HG03575 (cell line): ENCODE measurements at regions not wholly inside any gene's neighbourhood (a gene's known extent, or its start where the extent isn't known, plus 50 kb on each side); places are given as distances from the start of the nearest gene placed in this dataset.
"Not testable (repeated sequence)": the region's sequence is repeated elsewhere in the genome, so short reads cannot be mapped to it uniquely, and the experiment has no call there.

Experiments
- ATAC-seq: cut with Tn5 transposase; IDR thresholded peaks from one replicate; pipeline ENCODE4 v1.9.1; 2021; ENCODE audit not compliant: unreplicated experiment, insufficient number of reproducible peaks, low FRiP score; ENCODE audit errors: extremely low read depth

DNA sequence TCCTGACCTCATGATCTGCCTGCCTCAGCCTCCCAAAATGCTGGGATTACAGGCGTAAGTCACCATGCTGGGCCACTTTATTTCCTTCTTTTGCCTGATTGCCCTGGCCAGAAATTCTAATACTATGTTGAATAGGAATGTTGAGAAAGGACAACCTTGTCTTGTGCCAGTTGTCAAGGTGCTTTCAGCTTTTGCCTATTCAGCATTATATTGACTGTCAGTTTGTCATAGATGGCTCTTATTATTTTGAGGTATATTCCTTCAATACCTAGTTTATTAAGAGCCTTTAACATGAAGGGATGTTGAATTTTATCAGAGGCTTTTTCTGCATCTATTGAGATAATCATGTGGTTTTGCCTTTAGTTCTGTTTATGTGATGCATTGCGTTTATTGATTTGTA lies 362.0 kb downstream of the JRKL start:
- ATAC-seq, result not testable (repeated sequence)

DNA sequence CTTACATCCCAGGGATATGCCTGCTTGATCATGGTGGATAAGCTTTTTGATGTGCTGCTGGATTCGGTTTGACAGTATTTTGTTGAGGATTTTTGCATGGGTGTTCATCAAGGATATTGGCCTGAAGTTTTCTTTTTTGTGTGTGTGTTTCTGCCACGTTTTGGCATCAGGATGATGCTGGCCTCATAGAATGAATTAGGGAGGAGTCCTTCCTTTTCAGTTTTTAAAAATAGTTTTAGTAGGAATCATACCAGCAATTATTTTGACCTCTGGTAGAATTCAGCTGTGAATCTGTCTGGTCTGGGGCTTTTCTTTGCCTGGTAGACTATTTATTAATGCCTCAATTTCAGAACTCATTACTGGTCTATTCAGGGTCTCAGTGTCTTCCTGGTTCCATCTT lies 362.4 kb downstream of the JRKL start:
- no peak for ATAC-seq

DNA sequence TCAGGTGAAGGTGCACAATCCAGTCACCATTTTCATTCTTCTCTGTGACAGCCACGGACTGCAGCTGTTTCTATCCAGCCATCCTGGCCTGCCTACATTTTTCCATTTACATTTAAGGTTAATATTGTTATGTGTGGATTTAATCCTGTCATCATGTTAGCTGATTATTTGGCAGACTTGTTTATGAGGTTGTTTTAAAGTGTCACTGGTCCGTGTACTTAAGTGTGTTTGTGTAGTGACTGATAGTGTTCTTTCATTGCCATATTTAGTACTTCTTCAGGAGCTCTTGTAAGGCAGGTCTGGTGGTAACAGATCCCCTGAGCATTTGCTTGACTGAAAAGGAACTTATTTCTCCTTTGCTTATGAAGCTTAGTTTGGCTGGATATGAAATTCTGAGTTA lies 364.2 kb downstream of the JRKL start:
- ATAC-seq, result no peak

DNA sequence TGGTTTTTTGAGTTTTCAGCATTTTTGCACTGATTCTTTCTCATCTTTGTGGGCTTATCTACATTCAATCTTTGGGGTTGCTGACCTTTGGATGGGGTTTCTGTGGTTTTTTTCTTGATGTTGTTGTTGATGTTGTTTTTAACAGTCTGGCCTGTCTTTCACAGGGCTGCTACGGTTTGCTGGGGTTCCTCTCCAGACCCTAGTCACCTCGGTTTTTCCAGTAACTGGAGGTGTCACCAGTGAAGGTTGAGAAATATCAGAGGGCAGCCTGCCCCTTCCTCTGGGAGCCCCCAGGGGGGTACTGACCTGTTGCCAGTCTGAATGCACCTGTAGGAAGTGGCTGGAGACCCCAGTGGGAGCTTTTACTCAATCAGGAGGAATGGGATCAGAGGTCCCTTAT lies 365.4 kb downstream of the JRKL start:
- no peak for ATAC-seq

DNA sequence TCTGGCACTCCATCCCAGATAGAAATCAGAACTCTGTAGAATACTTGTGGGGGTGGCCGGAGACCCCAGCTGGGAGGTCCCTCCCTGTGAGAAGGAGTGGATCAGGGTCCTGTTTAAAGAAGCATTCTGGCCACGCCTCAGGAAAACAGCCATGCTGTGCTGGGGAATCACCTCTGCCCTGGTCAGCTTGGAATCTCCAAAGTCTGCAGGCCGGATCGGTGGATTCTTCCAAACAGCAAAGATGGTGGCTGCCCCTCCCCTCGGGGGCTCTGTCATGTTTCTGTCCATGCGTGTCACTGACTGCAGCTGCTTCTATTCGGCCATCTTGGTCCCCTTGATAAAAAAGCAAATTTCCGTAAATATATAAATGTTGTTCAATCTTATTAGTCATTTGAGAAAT lies 365.9 kb downstream of the JRKL start:
- ATAC-seq, result no peak

DNA sequence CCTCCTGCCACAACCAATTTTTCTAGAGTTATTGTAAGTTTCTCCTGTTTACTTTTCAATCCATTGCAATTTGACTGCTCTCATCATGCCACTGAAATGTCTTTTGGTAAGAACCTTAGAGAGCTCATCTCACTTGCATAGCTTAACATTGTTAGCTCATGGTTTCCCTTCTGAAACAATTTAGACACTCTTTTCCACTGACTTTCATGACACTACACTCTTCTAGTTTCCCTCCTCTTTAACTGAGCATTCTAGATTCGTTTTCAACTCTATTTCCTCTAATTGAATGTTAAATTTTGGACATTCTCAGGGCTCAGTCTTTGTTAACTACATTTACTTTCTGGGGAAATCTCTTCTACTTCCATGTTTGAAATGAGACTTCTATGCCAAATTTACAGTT lies 369.1 kb downstream of the JRKL start:
- no peak for ATAC-seq

DNA sequence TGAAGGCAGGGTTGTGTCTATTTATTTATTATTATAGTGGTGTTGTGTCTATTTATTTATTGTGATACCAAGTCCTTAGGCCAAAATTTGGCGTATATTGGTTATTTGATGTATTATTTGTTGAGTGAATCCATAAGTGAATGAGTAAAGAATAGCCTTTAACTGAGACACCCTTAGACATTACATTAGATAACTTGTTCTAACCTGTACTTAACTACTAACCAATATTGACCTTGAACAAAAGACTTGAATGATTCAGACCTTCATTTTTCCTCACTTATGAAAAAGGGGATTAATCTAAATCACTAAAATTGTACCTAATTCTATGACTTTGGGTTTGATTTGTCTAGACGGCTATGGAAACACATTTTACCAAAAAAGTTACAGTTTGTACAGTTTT lies 370.5 kb downstream of the JRKL start:
- no peak for ATAC-seq

DNA sequence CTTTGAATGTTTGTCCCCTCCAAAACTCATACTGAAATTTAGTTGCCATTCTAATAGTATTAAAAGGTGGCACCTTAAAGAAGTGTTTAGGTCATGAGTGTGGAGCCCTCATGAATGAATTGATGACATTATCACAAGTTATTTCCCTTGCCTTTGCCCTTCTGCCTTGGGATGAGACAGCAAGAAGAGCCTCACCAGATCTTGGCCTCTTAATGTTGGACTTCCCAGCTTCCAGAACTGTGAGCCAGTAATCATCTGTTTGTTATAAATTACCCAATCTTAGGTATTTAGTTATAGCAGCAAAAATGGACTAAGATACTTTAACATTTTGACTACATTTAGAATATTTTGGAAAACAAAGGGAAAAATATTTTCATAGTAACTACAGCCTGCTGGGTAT lies 371.0 kb downstream of the JRKL start:
- ATAC-seq, result no peak

DNA sequence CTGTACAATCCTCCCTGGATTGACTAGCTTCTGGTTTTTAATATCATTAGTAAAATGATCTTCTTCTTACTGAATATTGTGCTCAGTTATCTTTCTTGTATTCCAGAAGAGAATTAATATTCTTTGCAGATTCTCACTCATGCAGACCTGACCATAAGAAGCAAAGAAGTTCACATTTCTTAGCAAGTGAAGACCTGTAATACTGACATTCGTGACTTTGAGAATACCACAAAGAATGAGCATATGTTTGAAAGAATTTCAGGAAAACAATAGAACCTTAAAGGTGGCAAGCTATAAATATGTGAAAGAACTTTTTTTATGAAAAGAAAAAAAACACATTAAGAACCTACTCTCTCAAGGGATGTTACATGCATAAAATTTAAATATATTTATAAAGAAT lies 371.6 kb downstream of the JRKL start:
- ATAC-seq, result no peak

DNA sequence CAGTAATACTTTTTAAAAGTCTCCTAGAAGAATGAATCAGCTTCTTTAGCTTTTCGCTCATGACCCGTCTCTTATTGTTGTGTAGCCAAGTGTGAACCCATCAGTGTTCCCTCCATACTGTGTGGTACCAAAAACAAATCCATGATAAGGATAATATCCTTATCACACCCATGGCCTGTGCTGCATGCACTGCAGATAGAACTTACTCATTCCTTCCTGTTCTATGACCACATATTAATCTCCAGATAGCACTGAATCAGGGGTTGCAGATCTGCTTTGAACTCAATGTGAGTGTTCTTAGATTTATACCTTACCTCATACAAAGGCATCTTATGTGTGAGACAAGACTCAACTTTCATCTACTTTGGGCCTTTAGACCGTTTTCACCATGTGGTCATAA lies 373.4 kb downstream of the JRKL start:
- ATAC-seq, result no peak

DNA sequence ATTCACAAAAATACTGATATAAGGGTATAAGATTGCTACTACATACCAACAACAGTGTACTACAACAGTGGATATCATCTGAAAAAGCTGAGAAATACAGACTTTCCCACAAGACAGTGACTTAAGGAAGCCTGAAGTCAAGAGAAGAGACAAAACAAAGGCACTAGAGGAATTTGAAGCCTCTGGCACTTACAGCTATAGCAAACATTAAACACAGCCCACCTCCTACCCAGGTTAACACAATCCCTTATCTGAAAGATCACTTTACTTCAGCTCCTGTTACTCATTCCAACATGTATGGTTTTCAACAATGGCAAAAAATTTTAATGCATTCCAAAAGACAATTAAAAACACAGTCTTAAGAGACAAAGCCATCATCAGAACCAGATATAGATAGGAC lies 388.5 kb downstream of the JRKL start:
- no peak for ATAC-seq

DNA sequence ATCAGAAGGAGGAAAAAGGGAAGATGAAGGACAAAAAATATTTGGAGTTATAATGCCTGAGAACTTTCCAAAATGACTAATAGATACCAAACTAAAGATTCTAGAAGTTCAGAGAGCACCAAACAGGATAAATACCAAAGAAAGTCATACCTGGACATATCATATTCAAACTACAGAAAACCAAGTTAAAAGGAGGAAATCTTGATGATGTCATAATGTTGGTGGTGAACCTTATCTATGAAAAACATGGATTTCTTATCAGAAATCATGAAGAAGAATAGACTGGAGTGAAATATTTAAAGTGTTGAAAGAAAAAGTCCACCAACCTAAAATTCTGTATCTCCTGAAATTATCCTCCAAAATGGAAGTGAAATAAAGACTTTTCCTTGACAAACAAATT lies 389.2 kb downstream of the JRKL start:
- ATAC-seq, result no peak

DNA sequence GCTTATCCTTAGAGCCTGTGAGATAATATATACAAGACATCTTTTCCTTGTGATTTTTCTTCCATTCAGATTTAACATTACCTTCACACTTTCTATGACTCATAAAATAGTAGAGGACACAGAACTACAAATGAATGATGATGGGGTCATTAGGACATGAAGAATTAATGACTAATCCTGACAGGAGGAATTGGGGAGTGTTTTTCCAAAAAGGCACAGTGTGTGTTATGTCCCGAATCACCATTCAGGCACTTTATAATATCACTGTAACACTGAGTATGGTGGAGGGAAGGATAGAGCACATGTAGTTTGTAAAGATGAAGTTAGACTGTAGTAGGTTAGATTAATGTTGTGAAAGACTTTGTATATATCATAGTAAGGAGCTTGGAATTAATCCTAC lies 391.3 kb downstream of the JRKL start:
- no peak for ATAC-seq

DNA sequence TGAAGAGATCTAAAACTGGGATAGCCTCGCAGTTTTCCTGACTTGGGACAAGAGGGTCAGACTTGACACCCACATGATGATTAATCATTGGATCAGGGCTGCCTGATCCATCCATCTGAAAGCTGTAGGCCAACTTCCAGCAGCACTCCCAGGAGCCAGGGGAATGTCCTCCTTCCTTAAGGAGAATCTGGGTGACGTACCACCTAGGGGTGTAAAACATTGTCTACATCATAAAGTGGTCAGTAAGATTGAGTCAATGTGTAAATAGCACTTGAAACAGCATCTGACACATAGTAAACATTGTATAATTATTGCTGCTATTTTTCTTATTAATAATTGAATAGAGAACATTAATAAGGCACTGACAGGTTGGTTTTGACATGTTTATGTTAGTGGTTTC lies 392.8 kb downstream of the JRKL start:
- no peak for ATAC-seq

DNA sequence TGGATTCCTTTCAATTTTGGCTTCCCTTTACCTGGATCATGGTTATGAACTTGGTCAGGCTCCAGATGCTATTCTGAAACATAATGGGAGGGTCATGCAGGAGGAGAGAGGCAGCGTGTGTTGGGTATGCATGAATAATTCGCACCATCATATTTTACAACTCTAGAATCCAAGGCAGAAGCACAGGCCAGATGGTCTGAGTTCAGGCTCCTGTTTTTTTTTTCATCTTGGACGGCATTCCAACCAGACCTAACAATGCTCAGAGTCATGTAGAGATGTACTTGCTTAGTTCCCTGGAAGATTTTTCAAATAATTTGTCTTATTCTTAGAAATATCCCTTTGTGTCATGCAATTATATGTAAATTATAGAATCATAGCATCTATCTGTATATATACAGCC lies 393.5 kb downstream of the JRKL start:
- no peak for ATAC-seq

DNA sequence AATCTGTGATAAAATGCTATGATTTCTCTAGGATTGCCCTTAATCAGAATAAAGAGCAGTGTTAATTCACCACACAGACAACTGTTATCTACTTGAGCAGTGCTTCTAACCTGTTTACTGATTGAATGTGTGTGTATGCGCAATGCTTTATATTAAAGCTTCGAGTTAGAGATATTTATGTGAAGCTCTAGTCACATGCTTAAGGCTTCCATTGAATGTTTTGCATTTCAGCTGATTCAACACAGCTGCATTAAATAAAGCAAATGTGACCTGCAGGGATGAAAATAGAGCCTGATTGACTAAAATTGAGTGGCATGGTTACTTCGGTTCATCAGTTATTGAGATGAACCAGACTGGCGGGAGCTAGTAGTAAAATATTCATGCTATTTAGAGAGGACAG lies 395.3 kb downstream of the JRKL start:
- no peak for ATAC-seq

DNA sequence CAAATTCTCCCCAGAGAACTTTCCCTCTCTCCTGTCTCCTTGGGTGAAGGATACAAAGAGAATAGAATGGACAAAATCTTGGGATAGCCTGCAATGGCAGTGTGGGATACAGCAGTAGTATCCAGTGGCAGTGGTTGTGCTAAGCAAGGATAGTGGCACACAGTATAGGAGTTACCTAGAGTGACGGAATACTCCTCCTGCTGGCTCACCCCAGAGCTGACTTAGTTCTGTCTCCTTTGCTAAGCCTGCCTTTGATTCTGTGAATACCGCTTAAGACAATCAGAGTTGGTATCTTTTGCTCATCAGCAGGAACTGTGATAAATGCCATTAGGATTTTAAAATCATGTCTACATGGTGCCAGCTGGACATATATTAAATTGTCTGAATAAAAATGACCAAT lies 404.3 kb downstream of the JRKL start:
- no peak for ATAC-seq

DNA sequence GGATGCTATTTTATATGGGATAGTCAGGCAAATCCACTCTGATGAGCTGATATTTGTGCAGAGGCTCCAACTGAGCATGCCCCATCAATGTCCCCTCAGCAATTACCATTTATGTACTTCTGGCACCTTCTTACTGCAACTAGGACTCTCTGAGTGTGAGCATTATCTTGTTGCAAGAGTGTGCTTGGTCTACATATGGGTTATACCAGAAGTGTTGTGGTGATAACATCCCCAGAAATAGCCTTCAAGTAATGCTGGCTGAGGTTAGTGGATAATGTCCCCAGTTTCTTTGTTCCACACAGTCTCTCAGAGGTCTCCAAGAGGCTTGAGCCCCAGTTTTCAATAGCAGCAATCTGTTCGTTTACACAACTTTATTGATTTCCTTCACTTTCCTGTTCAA lies 408.6 kb downstream of the JRKL start:
- ATAC-seq, result no peak

DNA sequence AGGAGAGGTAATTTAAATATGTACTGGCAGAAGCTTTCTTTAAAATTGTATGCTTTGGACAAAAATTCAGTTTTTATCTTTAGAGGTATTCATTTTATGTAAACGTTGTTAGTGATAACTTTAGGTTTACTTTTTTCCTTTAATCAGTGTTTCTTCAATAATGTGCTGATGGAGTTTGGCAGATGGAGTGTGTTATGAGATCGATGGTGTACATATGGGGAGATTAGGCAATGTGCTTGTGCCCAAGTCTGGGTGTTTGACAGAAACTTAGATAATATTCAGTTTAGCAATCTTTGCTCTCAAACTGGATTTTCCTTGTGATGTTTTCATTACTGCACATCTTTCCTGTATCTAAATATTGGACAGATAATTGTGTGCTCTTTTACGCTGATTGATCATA lies 425.4 kb downstream of the JRKL start:
- no peak for ATAC-seq

DNA sequence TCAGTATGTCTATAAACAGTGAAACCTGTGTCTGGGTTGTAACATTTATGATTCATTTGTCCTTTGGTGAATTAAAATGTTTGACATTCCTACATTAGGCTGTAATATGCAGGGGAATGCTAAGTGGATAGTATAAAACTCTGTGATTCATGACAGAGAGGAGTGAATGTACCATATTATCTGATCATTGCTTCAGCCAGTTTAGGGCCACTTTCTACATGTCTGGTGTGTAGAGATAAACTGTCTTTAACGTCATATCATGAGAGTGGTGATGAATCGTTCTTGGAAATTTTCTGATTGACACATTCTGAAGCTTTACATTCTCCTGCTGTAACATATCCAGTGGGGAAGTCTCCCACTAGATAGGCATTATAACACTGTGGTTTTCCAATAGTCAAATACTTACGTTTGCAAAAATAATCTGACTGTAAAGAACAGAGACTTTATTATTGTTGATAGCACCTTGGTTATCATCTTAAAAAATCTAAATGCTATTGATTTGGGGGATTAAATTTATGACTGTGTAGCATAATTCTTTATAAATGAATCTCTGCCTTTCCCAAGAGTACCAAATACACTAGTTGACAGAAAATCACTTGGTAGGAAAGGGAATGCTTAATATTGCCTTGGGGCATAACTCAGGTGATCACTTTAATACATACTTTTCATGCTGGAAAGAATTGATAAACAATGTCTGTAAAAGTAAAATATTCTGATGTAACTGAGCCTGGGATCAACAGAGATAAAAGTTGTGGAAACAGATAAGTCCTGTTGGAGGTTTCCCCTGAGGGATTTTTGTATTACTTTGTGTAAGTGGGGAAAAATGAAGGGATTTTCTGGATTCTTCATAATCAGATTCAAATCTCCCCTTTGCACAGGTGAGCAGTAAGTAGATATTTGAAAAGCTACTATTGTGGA lies 427.9 kb downstream of the JRKL start:
- ATAC-seq, result no peak

DNA sequence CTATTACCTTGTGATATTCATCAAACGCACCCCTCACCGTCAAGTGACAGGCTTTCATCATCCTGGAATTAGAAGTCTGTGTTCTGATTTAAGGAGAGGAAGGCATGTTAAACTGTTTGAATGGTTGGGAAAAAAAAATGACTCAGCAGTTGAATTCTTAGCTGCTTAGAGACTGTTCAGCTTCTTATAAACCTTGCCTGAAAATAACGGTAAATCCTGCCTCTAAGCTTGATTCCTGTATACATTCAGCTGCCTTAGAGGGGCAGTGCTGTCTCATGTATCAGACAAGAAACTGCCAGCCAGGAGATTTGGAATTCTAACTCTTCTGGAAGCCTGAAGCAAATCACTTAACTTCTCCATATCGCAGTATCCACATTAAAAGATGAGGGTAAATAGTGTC lies 437.4 kb downstream of the JRKL start:
- no peak for ATAC-seq
